ENCODE measurements at regions not wholly inside any gene's neighbourhood (a gene's known extent, or its start where the extent isn't known, plus 50 kb on each side); places are given as distances from the start of the nearest gene placed in this dataset.

DNA sequence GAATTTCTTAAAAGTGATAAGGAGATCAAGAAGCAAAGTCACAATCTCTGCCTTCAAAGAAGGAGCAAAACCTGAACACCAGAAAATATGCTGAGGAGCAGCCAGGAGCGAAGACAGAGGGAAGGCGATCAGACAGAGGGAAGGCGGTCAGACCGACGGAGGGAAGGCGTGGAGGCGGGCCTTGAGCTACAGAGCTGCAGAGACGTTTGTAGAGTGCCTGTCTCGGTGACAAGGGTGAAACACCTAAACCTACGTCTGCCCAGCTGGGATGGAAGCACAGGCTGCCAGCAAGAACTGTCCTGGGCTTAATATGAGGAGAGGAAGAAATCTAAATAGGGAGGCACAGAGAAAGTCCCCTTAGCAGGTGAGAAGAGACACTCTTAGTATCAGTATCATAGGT, 476.0 kb downstream of the OCA2 start:
- Mint-ChIP-seq H3K27ac (no peak overlapping the region), H3K4me1 (ENCODE audit: low read depth) (no peaks in the 10 kb centered on the region)
- DNase-seq (ENCODE audit: low spot score) = no peak

DNA sequence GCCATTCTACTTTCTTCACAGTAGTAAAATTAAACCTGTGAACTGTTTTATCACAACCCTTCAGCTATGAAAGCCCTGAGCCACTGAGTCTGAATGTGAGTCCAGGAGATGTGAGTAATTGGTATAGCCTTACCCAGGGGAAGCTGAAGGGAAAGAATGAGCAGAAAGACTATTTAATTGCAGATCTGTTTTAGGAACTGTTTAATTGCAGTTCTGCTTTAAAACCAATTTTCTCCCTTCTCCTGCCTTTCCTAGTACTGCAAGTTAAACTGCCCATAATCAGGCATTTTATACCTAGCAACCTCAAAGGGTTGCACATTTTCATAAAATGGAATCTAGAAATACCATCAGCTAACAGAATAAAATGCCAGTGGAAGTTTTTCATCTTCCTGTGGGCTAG, 476.7 kb downstream of the OCA2 start:
- Mint-ChIP-seq H3K27me3 (ENCODE audit: low read depth) (no peaks in the 10 kb centered on the region), H3K36me3 (ENCODE audit: low read depth) (no peaks in the 10 kb centered on the region), H3K9me3 (peaks cover 49% of the 10 kb centered on the region), H3K4me1 (ENCODE audit: low read depth) (no peaks in the 10 kb centered on the region), H3K4me3 (no peak overlapping the region), H3K27ac (no peak overlapping the region)
- DNase-seq (ENCODE audit: low spot score) = no peak

More for the DNA sequence above, 476.0 kb downstream of the OCA2 start:
- no peaks in the 10 kb centered on the region for H3K27me3 Mint-ChIP-seq (ENCODE audit: low read depth)
- no peaks in the 10 kb centered on the region for H3K36me3 Mint-ChIP-seq (ENCODE audit: low read depth)
- no peak overlapping the region for H3K4me3 Mint-ChIP-seq
- H3K9me3 Mint-ChIP-seq = peaks cover 51% of the 10 kb centered on the region

DNA sequence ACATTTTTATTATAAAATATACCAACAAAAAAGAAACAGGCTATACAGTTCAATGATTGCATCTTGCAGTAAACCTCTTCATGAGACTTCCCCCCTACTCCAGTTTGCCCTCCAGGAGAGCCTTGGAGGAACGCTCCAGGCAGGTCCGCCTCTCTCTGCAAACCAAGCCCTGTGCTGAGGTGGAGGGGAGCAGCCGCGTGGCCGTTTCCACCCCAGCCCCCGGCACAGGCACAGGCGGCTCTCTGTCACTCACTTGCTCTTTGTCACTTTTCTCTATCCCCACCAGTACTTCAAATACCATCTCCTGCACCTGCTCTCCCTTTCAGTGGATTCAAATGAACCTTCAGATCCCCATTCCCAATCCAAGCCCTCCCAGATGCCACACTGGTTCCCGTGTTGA, 479.9 kb downstream of the OCA2 start:
- Mint-ChIP-seq H3K4me1 (ENCODE audit: low read depth) (no peaks in the 10 kb centered on the region), H3K27me3 (ENCODE audit: low read depth) (no peaks in the 10 kb centered on the region), H3K9me3 (peaks cover 48% of the 10 kb centered on the region), H3K27ac (no peak overlapping the region), H3K4me3 (no peak overlapping the region), H3K36me3 (ENCODE audit: low read depth) (no peaks in the 10 kb centered on the region)
- DNase-seq (ENCODE audit: low spot score) = no peak

DNA sequence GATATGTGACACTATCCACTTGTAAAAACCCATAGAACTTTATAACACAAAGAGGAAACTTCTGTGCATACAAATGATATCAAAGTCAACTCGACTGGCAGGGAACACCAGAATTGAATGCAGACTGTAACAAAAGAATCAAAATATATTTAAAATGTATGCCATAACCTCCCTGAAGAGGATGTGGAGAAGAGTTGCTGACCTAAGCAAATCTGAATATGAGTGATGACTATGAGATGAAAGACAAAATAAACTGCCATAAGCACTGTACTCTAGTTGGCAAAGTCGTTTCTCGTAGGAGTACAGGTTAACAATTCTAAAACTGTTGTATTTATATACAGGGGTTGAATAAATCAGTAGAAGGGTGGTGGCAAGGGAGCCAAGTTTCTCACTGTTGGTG, 482.1 kb downstream of the OCA2 start:
- peaks cover 35% of the 10 kb centered on the region for H3K9me3 Mint-ChIP-seq
- no peak overlapping the region for H3K4me3 Mint-ChIP-seq
- H3K27ac Mint-ChIP-seq = no peak overlapping the region
- H3K27me3 Mint-ChIP-seq (ENCODE audit: low read depth) = no peaks in the 10 kb centered on the region
- H3K36me3 Mint-ChIP-seq (ENCODE audit: low read depth) = no peaks in the 10 kb centered on the region
- H3K4me1 Mint-ChIP-seq (ENCODE audit: low read depth) = no peaks in the 10 kb centered on the region
- no peak for DNase-seq (ENCODE audit: low spot score)

DNA sequence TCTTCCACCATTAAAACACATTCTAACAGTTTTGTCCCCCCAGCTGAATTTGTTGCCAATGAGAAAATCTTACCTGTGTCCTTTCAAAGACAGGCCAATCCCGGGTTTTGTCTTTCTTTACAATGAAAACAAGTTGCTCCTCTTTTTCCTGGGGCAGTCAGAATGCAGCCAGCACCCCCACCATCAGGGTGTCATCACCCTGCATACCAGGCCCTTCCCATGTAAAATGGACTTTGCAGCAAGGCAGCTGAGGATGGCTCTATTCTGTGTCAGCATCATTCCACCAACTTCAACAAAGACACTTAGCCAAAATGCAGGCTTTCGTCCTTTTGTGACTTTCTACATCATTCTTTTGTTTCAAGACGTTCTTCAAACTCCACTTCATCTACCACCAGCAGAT, 490.9 kb downstream of the OCA2 start:
- no peaks in the 10 kb centered on the region for H3K4me1 Mint-ChIP-seq (ENCODE audit: low read depth)
- no peaks in the 10 kb centered on the region for H3K36me3 Mint-ChIP-seq (ENCODE audit: low read depth)
- no peak overlapping the region for H3K4me3 Mint-ChIP-seq
- no peak for DNase-seq (ENCODE audit: low spot score)
- H3K27me3 Mint-ChIP-seq (ENCODE audit: low read depth) = no peaks in the 10 kb centered on the region
- no peak overlapping the region for H3K27ac Mint-ChIP-seq
- peaks cover 43% of the 10 kb centered on the region for H3K9me3 Mint-ChIP-seq

DNA sequence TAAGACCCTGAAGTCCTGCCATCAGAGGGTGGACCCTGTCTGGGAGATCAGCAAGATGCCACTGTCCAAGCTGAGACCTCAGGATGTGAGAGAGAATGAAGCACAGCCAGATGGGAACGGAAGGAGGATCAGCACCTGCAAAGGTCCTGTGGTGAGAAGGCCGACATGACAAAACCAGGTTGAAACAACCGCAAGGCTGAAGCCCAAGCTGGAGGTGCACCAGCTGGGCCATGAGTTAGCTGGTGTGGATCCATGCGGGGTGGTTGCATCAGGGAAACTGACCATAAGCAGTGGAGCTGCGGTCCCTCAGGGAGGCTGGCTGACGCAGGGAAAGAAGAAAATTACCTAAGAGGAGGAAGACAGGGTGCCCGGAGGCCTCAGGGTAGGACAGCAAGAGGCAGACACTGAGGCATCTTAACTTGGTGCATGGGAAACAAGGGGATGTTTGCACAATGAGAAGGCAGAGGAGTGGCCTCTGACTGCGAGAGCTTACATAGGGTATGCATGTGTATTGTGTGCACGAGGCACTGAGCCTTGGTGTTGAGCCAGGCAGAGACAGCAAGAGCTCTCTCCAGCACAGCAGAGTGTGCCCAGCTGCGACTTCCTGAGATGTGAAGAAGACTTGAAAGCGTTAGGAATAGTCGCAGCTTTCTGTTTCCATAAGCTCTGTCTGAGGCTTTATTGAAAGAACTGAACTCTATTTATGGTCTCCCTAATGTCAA, 497.7 kb downstream of the OCA2 start:
- Mint-ChIP-seq H3K9me3 (peaks cover 47% of the 10 kb centered on the region), H3K4me3 (no peak overlapping the region), H3K27ac (no peak overlapping the region), H3K4me1 (ENCODE audit: low read depth) (no peaks in the 10 kb centered on the region), H3K36me3 (ENCODE audit: low read depth) (no peaks in the 10 kb centered on the region), H3K27me3 (ENCODE audit: low read depth) (no peaks in the 10 kb centered on the region)
- no peak for DNase-seq (ENCODE audit: low spot score)

DNA sequence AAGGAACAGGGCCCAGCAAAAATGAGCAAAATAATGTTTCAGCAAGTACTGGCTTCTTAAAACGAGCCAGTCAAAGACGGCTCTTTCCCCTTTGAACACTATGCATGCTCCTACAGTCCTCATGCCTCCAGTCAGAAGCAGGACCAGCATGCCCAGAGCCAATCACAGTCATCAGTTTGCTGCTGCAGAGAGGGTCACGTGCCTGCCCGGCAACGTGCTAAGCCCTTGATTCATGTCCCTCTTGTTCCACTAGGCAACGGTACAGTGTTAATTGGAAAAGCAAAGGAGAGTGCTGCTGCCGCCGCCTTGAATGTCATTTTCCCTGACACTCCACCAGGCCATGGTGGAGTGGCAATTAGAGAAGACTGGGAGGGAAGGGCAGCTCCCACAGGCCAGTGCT, 500.1 kb downstream of the OCA2 start:
- no peak overlapping the region for H3K4me3 Mint-ChIP-seq

DNA sequence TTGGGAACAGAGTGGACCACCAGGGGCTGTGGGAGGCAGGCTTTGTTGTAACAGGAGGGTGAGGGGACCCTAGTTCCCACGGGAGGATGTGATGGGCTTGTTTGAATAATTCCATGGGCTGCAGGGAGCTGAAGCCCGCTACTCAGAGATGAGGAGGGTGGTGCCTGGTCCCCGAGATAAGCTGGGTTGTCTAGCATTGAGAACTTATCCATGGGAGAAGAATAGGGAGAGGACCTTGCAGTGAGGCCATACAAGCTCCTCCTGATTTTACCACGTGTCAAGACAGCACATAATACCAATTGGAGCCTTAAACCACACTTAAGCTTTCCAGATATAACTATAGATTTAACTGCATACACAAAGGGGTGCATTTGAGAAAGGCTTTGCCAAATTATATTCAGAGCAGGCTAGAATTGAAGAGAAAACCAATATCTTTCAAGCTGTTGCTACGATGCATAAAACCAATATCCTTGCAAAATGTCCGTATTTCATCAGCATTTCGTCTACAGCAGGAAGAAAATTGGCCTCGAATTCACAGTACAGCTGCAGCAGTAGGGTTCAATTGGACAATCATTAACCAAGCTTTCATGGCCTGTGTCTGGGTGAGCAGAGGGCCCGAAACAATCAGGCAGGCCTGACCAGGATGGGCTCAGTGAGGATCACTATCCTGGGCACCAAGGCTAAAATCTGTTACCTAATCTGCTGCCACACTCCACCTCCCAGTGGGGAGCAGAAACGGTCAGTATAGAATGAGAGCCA, 500.7 kb downstream of the OCA2 start:
- no peak for DNase-seq (ENCODE audit: low spot score)
- Mint-ChIP-seq H3K27me3 (ENCODE audit: low read depth) (no peaks in the 10 kb centered on the region), H3K27ac (no peak overlapping the region), H3K36me3 (ENCODE audit: low read depth) (no peaks in the 10 kb centered on the region), H3K4me3 (no peak overlapping the region), H3K4me1 (ENCODE audit: low read depth) (no peaks in the 10 kb centered on the region), H3K9me3 (peaks cover 37% of the 10 kb centered on the region)

More for the DNA sequence above, 500.1 kb downstream of the OCA2 start:
- DNase-seq (ENCODE audit: low spot score) = no peak
- Mint-ChIP-seq H3K9me3 (peaks cover 43% of the 10 kb centered on the region), H3K27ac (no peak overlapping the region), H3K36me3 (ENCODE audit: low read depth) (no peaks in the 10 kb centered on the region), H3K4me1 (ENCODE audit: low read depth) (no peaks in the 10 kb centered on the region), H3K27me3 (ENCODE audit: low read depth) (no peaks in the 10 kb centered on the region)

DNA sequence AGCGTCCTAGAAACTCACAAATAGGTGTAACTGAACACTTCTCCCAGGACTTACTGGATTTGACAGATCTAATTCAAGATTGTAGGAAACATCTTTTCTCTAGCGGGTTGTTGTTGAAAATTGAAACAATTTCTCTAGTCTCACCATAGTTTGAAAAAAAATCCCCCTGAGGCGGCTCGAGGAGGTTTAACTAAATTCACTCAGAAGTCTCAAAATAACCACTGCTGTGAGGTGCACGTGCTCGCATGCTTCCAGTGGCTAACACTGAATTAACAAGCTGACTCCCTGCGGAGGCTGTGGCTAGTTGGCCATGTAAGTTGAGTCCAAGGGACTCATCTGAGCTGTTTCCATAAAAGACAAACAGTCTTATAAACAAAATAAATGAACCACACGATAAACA, 503.9 kb downstream of the OCA2 start:
- no peak overlapping the region for H3K27ac Mint-ChIP-seq
- H3K27me3 Mint-ChIP-seq (ENCODE audit: low read depth) = no peaks in the 10 kb centered on the region
- H3K4me3 Mint-ChIP-seq = no peak overlapping the region
- DNase-seq (ENCODE audit: low spot score) = no peak
- no peaks in the 10 kb centered on the region for H3K4me1 Mint-ChIP-seq (ENCODE audit: low read depth)
- H3K36me3 Mint-ChIP-seq (ENCODE audit: low read depth) = no peaks in the 10 kb centered on the region
- H3K9me3 Mint-ChIP-seq = peaks cover 48% of the 10 kb centered on the region

DNA sequence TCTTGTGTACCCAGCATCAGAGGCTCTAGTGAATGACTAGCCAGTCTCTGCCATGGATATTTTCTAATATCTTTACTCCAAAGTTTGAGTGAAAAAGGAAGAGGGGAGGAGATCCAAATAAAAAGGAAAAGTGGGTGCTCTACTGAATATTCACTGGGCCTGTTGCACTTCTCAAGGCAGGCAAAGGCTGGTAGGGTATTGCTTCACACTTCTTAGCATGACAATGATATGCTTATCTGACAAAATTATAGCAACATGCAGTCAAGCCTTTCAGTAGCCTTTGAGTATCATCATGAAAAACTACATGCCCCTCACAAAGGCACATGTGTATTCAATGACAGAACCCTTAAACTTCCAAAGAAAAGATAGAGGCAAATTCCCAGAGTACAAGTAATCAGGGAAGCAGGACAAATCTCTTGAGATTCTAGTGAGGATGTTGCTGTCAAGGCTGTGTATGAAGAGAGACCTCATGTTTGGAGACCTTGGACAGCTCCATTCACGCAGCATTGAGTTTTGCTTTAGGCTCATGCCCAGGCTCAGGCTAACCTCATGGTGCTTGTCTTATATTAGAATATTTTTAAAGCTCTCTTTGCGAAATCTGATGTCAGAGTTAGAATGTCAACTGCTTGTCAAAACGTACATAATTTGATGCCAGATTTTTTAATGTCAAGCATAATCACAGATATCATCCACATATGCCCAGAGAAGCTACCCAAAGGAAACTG, 506.9 kb downstream of the OCA2 start:
- Mint-ChIP-seq H3K4me3 (no peak overlapping the region), H3K9me3 (peaks cover 47% of the 10 kb centered on the region), H3K27me3 (ENCODE audit: low read depth) (no peaks in the 10 kb centered on the region), H3K36me3 (ENCODE audit: low read depth) (no peaks in the 10 kb centered on the region), H3K4me1 (ENCODE audit: low read depth) (no peaks in the 10 kb centered on the region), H3K27ac (no peak overlapping the region)
- DNase-seq (ENCODE audit: low spot score) = no peak

Data from T-helper 2 cell treated with Interferon-gamma antibody and Interleukin-4, amounts not matched to agents 5 μg/mL and 100 μg/mL, for 36 hours (primary cell).